Muscle of leg (tissue), 3 donors: ENCODE measurements at regions not wholly inside any gene's neighbourhood (a gene's known extent, or its start where the extent isn't known, plus 50 kb on each side); places are given as distances from the start of the nearest gene placed in this dataset.
A peak's percentile ranks its signal among the peaks of the same experiment; 100 is the strongest.

Experiments
- DNase-seq: peaks from one replicate; pipeline ENCODE4 v3.0.0; 2013
- H3K27ac ChIP-seq: one replicate; pipeline ENCODE4 v1.5.1; 2013; ENCODE audit warnings: mild to moderate bottlenecking, low read length, control low read depth
- H3K27me3 ChIP-seq: one replicate; pipeline ENCODE4 v1.6.1; 2013; ENCODE audit warnings: low read length; ENCODE audit not compliant: control insufficient read depth, insufficient read depth
- H3K36me3 ChIP-seq: one replicate; pipeline ENCODE4 v1.6.1; 2013; ENCODE audit warnings: low read length; ENCODE audit not compliant: control insufficient read depth, insufficient read depth
- H3K4me1 ChIP-seq: one replicate; pipeline ENCODE4 v1.6.1; 2013; ENCODE audit warnings: low read length; ENCODE audit not compliant: control insufficient read depth, insufficient read depth
- H3K4me3 ChIP-seq: one replicate; pipeline ENCODE4 v1.5.1; 2013; ENCODE audit warnings: low read length, control low read depth
- H3K9me3 ChIP-seq: replicated peaks from 2 replicates; pipeline ENCODE4 v1.6.1; 2013; ENCODE audit warnings: low read depth, low read length; ENCODE audit not compliant: control insufficient read depth
- WGBS: methylation state at CpG from one replicate; pipeline ENCODE4 v1.1.5; 2013; ENCODE audit warnings: missing lambda C conversion rate; ENCODE audit not compliant: insufficient coverage; 5-methylcytosine and 5-hydroxymethylcytosine counted together

DNA sequence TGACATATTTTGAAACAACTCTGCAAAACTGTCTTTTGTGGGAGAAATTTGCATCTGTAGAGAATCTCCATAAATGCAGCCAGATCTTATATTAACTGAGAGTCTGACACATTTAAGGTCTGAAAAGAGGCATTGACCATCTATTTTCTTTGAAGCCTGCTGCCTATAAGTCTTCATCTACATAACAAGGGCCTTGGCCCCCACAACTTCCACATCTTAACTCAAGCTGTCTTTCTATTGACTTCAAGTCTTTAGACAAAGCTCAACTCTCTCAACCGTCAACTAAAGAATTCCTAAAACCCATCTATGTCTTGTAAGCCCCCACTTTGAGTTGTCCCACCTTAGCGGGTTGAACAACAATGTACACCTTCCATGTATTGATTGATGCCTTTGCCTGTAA lies 72.4 kb upstream of the ADCY1 start:
- no peak for DNase-seq
- H3K27ac ChIP-seq = no peak overlapping the region
- WGBS = 50% methylated on average over 2 of the region's 2 CpGs

DNA sequence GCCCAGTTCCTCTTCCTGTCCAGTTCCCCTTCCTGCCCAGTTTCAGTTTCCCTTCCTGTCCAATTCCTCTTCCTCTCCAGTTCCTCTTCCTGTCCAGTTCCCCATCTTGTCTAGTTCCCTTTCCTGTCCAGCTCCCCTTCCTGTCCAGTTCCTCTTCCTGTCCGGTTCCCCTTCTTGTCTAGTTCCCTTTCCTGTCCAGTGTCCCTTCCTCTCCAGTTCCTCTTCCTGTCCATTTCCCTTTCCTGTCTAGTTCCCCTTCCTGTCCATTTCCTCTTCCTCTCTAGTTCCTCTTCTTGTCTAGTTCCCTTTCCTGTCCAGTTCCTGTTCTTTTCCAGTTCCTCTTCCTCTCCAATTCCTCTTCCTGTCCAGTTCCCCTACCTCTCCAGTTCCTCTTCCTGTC lies 68.1 kb upstream of the ADCY1 start:
- DNase-seq = no peak
- Histone ChIP-seq H3K4me3 (no peak overlapping the region), H3K27ac (no peak overlapping the region), H3K36me3 (no peaks in the 10 kb centered on the region), H3K4me1 (peaks cover 7% of the 10 kb centered on the region), H3K27me3 (no peaks in the 10 kb centered on the region), H3K9me3 (peaks cover 8% of the 10 kb centered on the region)
- WGBS = 77% methylated on average over 1 of the region's 1 CpG

More for the DNA sequence above, 72.4 kb upstream of the ADCY1 start:
- Histone ChIP-seq H3K27me3 (peaks cover 3% of the 10 kb centered on the region), H3K4me1 (no peaks in the 10 kb centered on the region), H3K36me3 (no peaks in the 10 kb centered on the region), H3K9me3 (peaks cover 8% of the 10 kb centered on the region), H3K4me3 (no peak overlapping the region)

DNA sequence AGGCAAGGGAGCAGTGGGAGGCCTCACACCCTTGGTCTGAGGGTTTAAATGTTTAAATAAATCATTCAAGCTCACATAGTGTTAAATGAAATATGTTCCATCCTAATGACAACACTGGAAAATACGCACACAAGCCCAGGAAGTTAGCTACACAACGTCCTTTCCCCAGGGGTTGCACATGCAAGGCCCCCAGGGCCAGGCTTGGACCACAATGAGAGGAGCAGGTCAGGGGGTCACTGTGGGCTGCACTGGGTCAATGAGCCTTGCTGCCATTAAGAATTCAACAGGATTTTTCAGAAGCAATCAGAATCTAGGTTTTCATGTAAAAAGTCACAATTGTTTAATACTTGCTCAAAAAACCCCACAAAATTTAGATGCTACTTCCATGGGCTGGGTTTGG lies 64.9 kb upstream of the ADCY1 start:
- peak; percentile 43 for DNase-seq
- Histone ChIP-seq H3K4me1 (peaks cover 17% of the 10 kb centered on the region), H3K36me3 (no peaks in the 10 kb centered on the region), H3K9me3 (peaks cover 8% of the 10 kb centered on the region), H3K27ac (no peak overlapping the region), H3K27me3 (no peaks in the 10 kb centered on the region), H3K4me3 (no peak overlapping the region)
- WGBS = no CpG with 5 or more reads among the region's 2 CpGs

DNA sequence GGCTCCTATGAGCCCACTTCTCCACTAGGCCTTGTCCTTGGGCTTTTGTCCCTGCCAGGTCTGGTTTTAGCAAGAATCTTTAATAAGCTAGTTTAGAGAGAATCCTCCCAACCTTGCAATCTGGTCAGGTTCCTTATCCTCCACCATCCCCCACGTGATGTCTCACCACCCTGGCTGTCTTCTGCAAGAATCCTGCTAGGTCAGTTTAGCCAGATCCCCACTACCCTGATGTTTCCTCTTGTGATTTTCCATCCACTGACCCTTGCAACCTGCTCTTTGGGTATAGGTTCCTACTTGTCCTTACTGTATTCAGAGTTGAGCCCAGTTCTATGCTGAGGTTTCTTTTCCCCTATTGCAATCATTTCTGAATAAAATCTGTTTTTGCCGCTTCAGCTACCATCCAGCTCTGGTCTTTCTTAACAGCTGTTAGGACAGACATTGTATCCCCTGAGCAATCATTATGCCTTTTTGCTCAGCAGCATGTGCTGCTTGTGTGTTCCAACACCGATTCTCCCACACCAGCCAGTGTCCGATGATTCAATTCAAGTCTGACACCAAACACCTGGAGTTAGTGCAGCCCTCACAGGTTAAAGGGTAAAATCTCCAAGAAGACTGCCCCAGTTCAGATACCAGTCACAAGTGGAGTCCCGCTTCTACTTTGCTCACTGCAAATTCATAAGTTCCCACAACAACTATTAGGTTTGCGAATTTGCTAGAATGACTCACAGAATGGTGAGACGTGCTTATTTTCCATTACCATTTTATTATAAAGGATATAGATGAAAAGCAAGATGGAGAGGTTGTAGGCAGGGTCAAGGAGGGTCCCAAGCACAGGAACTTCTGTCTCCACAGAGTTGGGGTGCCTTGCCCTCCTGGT lies 62.2 kb upstream of the ADCY1 start:
- Histone ChIP-seq H3K4me3 (no peak overlapping the region), H3K4me1 (peaks cover 17% of the 10 kb centered on the region), H3K27me3 (no peaks in the 10 kb centered on the region), H3K36me3 (no peaks in the 10 kb centered on the region), H3K9me3 (no peaks in the 10 kb centered on the region), H3K27ac (no peak overlapping the region)
- WGBS = 37% methylated on average over 5 of the region's 7 CpGs
- no peak for DNase-seq

DNA sequence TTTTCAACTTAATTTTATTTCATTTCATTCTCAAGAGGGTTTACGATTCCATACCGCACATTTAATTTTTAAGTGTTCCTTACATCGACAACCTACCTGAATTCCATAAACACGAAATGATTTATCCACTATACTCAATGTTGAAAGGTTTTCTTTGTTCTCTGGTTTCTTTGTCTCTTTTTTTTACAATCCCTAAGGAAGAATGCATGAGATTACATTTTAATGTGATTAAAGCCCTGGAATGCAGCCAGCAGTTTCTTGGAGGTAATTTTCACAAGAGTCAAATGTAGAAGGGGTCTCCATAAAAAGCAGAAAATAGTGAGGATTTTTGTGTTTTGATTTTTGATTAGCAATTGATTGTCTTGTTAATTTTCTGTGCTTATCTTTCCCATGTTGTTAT lies 59.2 kb upstream of the ADCY1 start:
- WGBS = no CpG with 5 or more reads among the region's 4 CpGs
- peaks cover 10% of the 10 kb centered on the region for H3K4me1 ChIP-seq
- peak; percentile 30 for DNase-seq
- no peak overlapping the region for H3K27ac ChIP-seq
- H3K9me3 ChIP-seq = peaks cover 3% of the 10 kb centered on the region
- H3K36me3 ChIP-seq = no peaks in the 10 kb centered on the region
- H3K27me3 ChIP-seq = no peaks in the 10 kb centered on the region
- no peak overlapping the region for H3K4me3 ChIP-seq

DNA sequence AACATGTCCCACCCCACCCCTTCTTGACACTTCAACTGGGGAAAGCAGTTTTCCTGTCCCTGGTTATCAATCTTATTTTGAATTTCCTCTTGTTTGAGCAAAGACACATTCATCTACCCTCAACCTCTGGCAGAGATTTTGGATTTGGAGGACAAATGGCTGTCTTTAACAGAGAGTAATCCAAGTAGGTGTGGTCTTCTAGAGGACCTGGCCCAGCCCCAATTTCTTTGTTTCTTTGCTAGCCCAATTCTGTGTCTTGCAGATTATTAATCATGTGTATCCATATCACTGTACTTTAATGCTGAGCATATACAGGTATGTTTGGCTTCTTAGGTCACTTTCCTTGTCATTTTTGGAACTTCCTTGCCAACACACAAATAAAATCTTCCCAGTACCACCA lies 58.8 kb upstream of the ADCY1 start:
- Histone ChIP-seq H3K4me1 (peaks cover 10% of the 10 kb centered on the region), H3K9me3 (peaks cover 3% of the 10 kb centered on the region), H3K27ac (no peak overlapping the region), H3K27me3 (no peaks in the 10 kb centered on the region), H3K4me3 (no peak overlapping the region), H3K36me3 (no peaks in the 10 kb centered on the region)
- DNase-seq = peak; percentile 51
